Adrenal gland (tissue), 5 donors: ENCODE measurements at regions not wholly inside any gene's neighbourhood (a gene's known extent, or its start where the extent isn't known, plus 50 kb on each side); places are given as distances from the start of the nearest gene placed in this dataset.

ENCODE experiments used
- CTCF ChIP-seq, 6 experiments: fragments of 450-650 bp in 4 of 6; fragments of 200-600 bp in 2 of 6; sonication (generic) in 1 of 6; IDR thresholded peaks; 1 replicate in 5 of 6; 2 replicates in 1 of 6; pipeline versions ENCODE4 v1.5.1 to v1.8.0; 2016 to 2021; ENCODE audit warnings: antibody characterized with exemption in 6 of 6, mild to moderate bottlenecking in 2 of 6, moderate library complexity in 1 of 6
- POLR2A ChIP-seq, 2 donors: fragments of 450-650 bp; IDR thresholded peaks; one replicate each; pipeline ENCODE4 v1.6.1; 2017; ENCODE audit warnings: antibody characterized with exemption in 2 of 2, mild to moderate bottlenecking in 2 of 2, moderate library complexity in 1 of 2
- donor health status: DM: no; HTN: no; CAD: no.

GRCh38 chr12:130054803-130055202, 107.5 kb upstream of the FZD10 start:
- TF ChIP-seq POLR2A (IDR thresholded peaks at IDR 0.05), result no peak
- TF ChIP-seq CTCF (IDR thresholded peaks at IDR 0.05), result no peak
